ENCODE measurements at regions not wholly inside any gene's neighbourhood (a gene's known extent, or its start where the extent isn't known, plus 50 kb on each side); places are given as distances from the start of the nearest gene placed in this dataset.

DNA sequence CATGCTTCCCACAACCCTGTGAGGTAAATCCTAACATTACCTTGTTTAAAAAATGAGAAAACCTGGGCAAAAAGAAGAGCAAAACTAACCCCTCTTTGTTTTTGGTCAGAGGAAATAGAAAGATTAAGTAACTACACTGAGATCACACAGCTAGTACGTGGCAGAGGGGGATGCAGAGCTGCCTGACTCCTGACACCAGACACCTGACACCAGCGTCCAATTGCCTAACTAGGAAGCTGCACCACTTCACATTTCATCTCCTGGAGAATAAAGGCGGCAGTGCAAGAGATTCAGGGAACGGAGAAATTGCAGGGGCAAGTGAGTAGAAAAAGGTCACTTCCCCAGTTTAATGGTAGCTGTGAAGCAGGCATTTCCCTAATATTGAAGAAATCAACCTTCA is 229.3 kb upstream of the PTBP2 start:
- Mint-ChIP-seq H3K27ac (ENCODE audit: unreplicated experiment) (no peak overlapping the region), H3K36me3 (ENCODE audit: low read depth, unreplicated experiment) (no peaks in the 10 kb centered on the region), H3K27me3 (ENCODE audit: low read depth, unreplicated experiment) (no peaks in the 10 kb centered on the region), H3K9me3 (ENCODE audit: unreplicated experiment) (no peaks in the 10 kb centered on the region), H3K4me1 (ENCODE audit: low read depth, unreplicated experiment) (peaks cover 16% of the 10 kb centered on the region), H3K4me3 (ENCODE audit: unreplicated experiment) (no peak overlapping the region)
- Histone ChIP-seq H3K27ac (ENCODE audit: low read depth, low read length) (no peak overlapping the region), H3K27me3 (ENCODE audit: insufficient read depth, low read length) (no peaks in the 10 kb centered on the region), H3K9me3 (ENCODE audit: insufficient read depth, low read depth, low read length) (no peaks in the 10 kb centered on the region), H3K36me3 (ENCODE audit: insufficient read depth, low read length) (no peaks in the 10 kb centered on the region), H3K79me2 (ENCODE audit: insufficient read depth, low read length) (no peaks in the 10 kb centered on the region), H4K20me1 (ENCODE audit: insufficient read depth, low read length) (no peaks in the 10 kb centered on the region), H3K4me1 (ENCODE audit: insufficient read depth, low read length) (peaks cover 12% of the 10 kb centered on the region), H2AFZ (ENCODE audit: low read depth, low read length) (no peak overlapping the region), H3K4me2 (ENCODE audit: low read length) (no peak overlapping the region), H3K9ac (ENCODE audit: low read length) (no peak overlapping the region), H3K4me3 (ENCODE audit: insufficient read depth, low read depth, low read length) (no peak overlapping the region)
- FAIRE-seq (no peak), DNase-seq (ENCODE audit: low read depth) (peak; percentile 20)
- TF ChIP-seq CTCF (IDR thresholded peaks at IDR 0.05; ENCODE audit: insufficient read depth, low read depth, low read length), result no peak
- TF ChIP-seq EZH2 (IDR thresholded peaks at IDR 0.05; ENCODE audit: insufficient read depth, low read length), result no peak

DNA sequence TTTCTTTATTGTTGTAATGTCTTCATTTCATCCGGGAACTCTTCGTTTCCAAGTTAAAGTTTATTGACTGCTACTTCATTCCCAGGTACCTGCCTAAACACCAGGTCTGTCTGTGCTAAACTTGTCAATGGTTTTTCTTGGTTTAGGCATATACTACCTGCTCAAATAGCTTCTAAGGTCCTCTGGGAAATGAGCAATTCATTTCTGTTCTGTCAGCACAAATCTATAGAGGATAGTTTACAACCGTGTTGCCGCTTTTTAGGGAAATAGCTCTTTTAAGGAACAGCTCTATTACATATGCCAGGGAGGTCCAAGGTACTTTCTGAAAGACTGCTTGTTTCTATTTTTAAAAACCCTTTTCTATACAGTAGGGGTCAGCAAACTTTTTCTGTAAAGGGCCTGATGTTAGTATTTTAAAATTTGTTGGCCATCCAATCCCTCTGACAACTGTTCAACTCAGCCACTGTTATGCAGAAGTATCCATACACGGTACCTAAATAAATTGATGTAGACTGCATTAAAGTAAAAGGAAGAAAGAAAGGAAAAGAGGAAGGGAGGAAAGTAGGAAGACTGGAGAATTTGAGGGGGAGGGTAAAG is 222.7 kb upstream of the PTBP2 start:
- Mint-ChIP-seq H3K36me3 (ENCODE audit: low read depth, unreplicated experiment) (no peaks in the 10 kb centered on the region), H3K4me1 (ENCODE audit: low read depth, unreplicated experiment) (no peaks in the 10 kb centered on the region), H3K4me3 (ENCODE audit: unreplicated experiment) (no peak overlapping the region), H3K27me3 (ENCODE audit: low read depth, unreplicated experiment) (no peaks in the 10 kb centered on the region), H3K9me3 (ENCODE audit: unreplicated experiment) (no peaks in the 10 kb centered on the region), H3K27ac (ENCODE audit: unreplicated experiment) (no peak overlapping the region)
- H3K9ac ChIP-seq (ENCODE audit: low read length), result no peak overlapping the region
- no peaks in the 10 kb centered on the region for H3K4me1 ChIP-seq (ENCODE audit: insufficient read depth, low read length)
- H3K4me2 ChIP-seq (ENCODE audit: low read length), result no peak overlapping the region
- H3K36me3 ChIP-seq (ENCODE audit: insufficient read depth, low read length), result no peaks in the 10 kb centered on the region
- H3K79me2 ChIP-seq (ENCODE audit: insufficient read depth, low read length), result no peaks in the 10 kb centered on the region
- no peak overlapping the region for H3K27ac ChIP-seq (ENCODE audit: low read depth, low read length)
- no peak overlapping the region for H2AFZ ChIP-seq (ENCODE audit: low read depth, low read length)
- H4K20me1 ChIP-seq (ENCODE audit: insufficient read depth, low read length), result no peaks in the 10 kb centered on the region
- TF ChIP-seq CTCF (IDR thresholded peaks at IDR 0.05; ENCODE audit: insufficient read depth, low read depth, low read length) (no peak), EZH2 (IDR thresholded peaks at IDR 0.05; ENCODE audit: insufficient read depth, low read length) (no peak)
- no peaks in the 10 kb centered on the region for H3K27me3 ChIP-seq (ENCODE audit: insufficient read depth, low read length)
- H3K4me3 ChIP-seq (ENCODE audit: insufficient read depth, low read depth, low read length), result no peak overlapping the region
- H3K9me3 ChIP-seq (ENCODE audit: insufficient read depth, low read depth, low read length), result no peaks in the 10 kb centered on the region
- FAIRE-seq (no peak), DNase-seq (ENCODE audit: low read depth) (no peak)

DNA sequence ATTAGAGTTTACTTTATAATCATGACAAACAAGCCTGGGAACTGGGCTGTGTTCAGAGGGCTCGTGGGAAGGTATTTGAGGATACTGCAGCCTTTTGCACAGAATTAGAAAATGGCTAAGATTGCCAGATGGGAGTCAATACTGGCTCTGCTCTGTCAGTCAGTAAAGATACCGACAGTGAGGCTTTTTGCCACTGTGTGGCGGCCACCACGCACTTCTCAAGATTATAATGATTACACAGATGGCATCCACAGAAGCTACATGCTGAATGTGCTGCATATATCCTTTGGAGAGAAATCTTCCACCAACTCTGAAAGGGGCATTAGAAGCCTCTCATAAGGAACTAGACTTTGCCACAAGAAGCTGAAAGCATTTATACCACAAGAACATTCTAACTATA is 213.4 kb upstream of the PTBP2 start:
- no peak overlapping the region for H3K9ac ChIP-seq (ENCODE audit: low read length)
- H3K4me3 ChIP-seq (ENCODE audit: insufficient read depth, low read depth, low read length), result no peak overlapping the region
- no peak overlapping the region for H3K27ac ChIP-seq (ENCODE audit: low read depth, low read length)
- no peaks in the 10 kb centered on the region for H3K79me2 ChIP-seq (ENCODE audit: insufficient read depth, low read length)
- H3K9me3 ChIP-seq (ENCODE audit: insufficient read depth, low read depth, low read length), result no peaks in the 10 kb centered on the region
- no peaks in the 10 kb centered on the region for H4K20me1 ChIP-seq (ENCODE audit: insufficient read depth, low read length)
- H3K36me3 Mint-ChIP-seq (ENCODE audit: low read depth, unreplicated experiment), result no peaks in the 10 kb centered on the region
- H3K36me3 ChIP-seq (ENCODE audit: insufficient read depth, low read length), result no peaks in the 10 kb centered on the region
- no peak overlapping the region for H3K27ac Mint-ChIP-seq (ENCODE audit: unreplicated experiment)
- TF ChIP-seq EZH2 (IDR thresholded peaks at IDR 0.05; ENCODE audit: insufficient read depth, low read length) (no peak), CTCF (IDR thresholded peaks at IDR 0.05; ENCODE audit: insufficient read depth, low read depth, low read length) (no peak)
- H3K4me1 ChIP-seq (ENCODE audit: insufficient read depth, low read length), result no peaks in the 10 kb centered on the region
- no peak overlapping the region for H3K4me3 Mint-ChIP-seq (ENCODE audit: unreplicated experiment)
- no peak overlapping the region for H2AFZ ChIP-seq (ENCODE audit: low read depth, low read length)
- no peak for FAIRE-seq
- no peaks in the 10 kb centered on the region for H3K9me3 Mint-ChIP-seq (ENCODE audit: unreplicated experiment)
- no peak overlapping the region for H3K4me2 ChIP-seq (ENCODE audit: low read length)
- DNase-seq (ENCODE audit: low read depth), result no peak
- H3K4me1 Mint-ChIP-seq (ENCODE audit: low read depth, unreplicated experiment), result peaks cover 4% of the 10 kb centered on the region
- H3K27me3 Mint-ChIP-seq (ENCODE audit: low read depth, unreplicated experiment), result no peaks in the 10 kb centered on the region
- no peaks in the 10 kb centered on the region for H3K27me3 ChIP-seq (ENCODE audit: insufficient read depth, low read length)

Data from astrocyte (in vitro differentiated cells and primary cell).